Neural cell (in vitro differentiated cells): ENCODE measurements at regions not wholly inside any gene's neighbourhood (a gene's known extent, or its start where the extent isn't known, plus 50 kb on each side); places are given as distances from the start of the nearest gene placed in this dataset.

Source experiments
- H2AFZ ChIP-seq: fragments of 200-600, 300-800 bp; sonication (generic), shearing (Covaris generic); 2 replicates; pipeline ENCODE4 v1.6.0; 2014; ENCODE audit warnings: low read depth, mild to moderate bottlenecking, antibody characterized with exemption, low read length, moderate library complexity
- H3F3A ChIP-seq: fragments of 200-600 bp; shearing (Covaris generic); 2 replicates; pipeline ENCODE4 v1.6.1; 2016; ENCODE audit warnings: mild to moderate bottlenecking, moderate library complexity, mixed read lengths, antibody characterized with exemption, low read length; ENCODE audit not compliant: insufficient read depth, poor library complexity, severe bottlenecking
- H3K27ac ChIP-seq: fragments of 200-600, 300-800 bp; sonication (generic), shearing (Covaris generic); 2 replicates; pipeline ENCODE4 v1.5.1; 2014; ENCODE audit warnings: mild to moderate bottlenecking, low read length, moderate library complexity
- H3K27me3 ChIP-seq: fragments of 300-800, 200-600 bp; sonication (generic), shearing (Covaris generic); 2 replicates; pipeline ENCODE4 v1.6.0; 2014; ENCODE audit warnings: mild to moderate bottlenecking, low read depth, low read length, moderate library complexity; ENCODE audit not compliant: insufficient read depth
- H3K36me3 ChIP-seq: fragments of 300-800, 200-600 bp; sonication (generic), shearing (Covaris generic); 2 replicates; pipeline ENCODE4 v1.5.1; 2014; ENCODE audit warnings: mild to moderate bottlenecking, antibody characterized with exemption, low read length, moderate library complexity; ENCODE audit not compliant: insufficient read depth
- H3K4me2 ChIP-seq: fragments of 300-800, 200-600 bp; sonication (generic), shearing (Covaris generic); 2 replicates; pipeline ENCODE4 v1.6.0; 2014; ENCODE audit warnings: mild to moderate bottlenecking, low read length
- H3K4me3 ChIP-seq: fragments of 300-800, 200-600 bp; sonication (generic), shearing (Covaris generic); 2 replicates; pipeline ENCODE4 v1.5.1; 2014; ENCODE audit warnings: mild to moderate bottlenecking, low read length, moderate library complexity
- H3K79me2 ChIP-seq: fragments of 200-600 bp; shearing (Covaris generic); replicated peaks from 2 replicates; pipeline ENCODE4 v1.6.0; 2014; ENCODE audit warnings: mild to moderate bottlenecking, low read length, moderate library complexity; ENCODE audit not compliant: insufficient read depth
- H3K9ac ChIP-seq: fragments of 300-800, 200-600 bp; sonication (generic), shearing (Covaris generic); 2 replicates; pipeline ENCODE4 v1.6.1; 2016; ENCODE audit warnings: mild to moderate bottlenecking, low read length, mixed read lengths
- H3K9me2 ChIP-seq: fragments of 200-600 bp; shearing (Covaris generic); 2 replicates; pipeline ENCODE4 v1.6.1; 2016; ENCODE audit warnings: mild to moderate bottlenecking, low read length, mixed read lengths; ENCODE audit not compliant: insufficient read depth
- H3K9me3 ChIP-seq: fragments of 200-600, 300-800 bp; sonication (generic), shearing (Covaris generic); 2 replicates; pipeline ENCODE4 v1.6.1; 2016; ENCODE audit warnings: mild to moderate bottlenecking, mixed run types, low read length, moderate library complexity, mixed read lengths
- H4K20me1 ChIP-seq: fragments of 200-600 bp; shearing (Covaris generic); 2 replicates; pipeline ENCODE4 v1.6.1; 2016; ENCODE audit warnings: mild to moderate bottlenecking, mixed run types; ENCODE audit not compliant: insufficient read depth
- CTCF ChIP-seq: fragments of 450-650 bp; IDR thresholded peaks from 2 replicates; pipeline ENCODE4 v1.5.1; 2014; ENCODE audit warnings: antibody characterized with exemption, mild to moderate bottlenecking, moderate library complexity; ENCODE audit not compliant: poor library complexity, severe bottlenecking
- EP300 ChIP-seq: fragments of 450-650 bp; conservative IDR thresholded peaks from 2 replicates; pipeline ENCODE4 v1.6.1; 2014; ENCODE audit warnings: antibody characterized with exemption, mild to moderate bottlenecking, moderate library complexity; ENCODE audit not compliant: poor library complexity, severe bottlenecking
- EZH2 ChIP-seq: fragments of 200-600, 300-800 bp; shearing (Covaris generic), sonication (generic); IDR thresholded peaks from 2 replicates; pipeline ENCODE4 v1.6.1; 2014; ENCODE audit warnings: antibody characterized with exemption, low read length, borderline replicate concordance, mild to moderate bottlenecking; ENCODE audit not compliant: insufficient read depth, poor library complexity, severe bottlenecking
- MXI1 ChIP-seq: fragments of 450-650 bp; conservative IDR thresholded peaks from 2 replicates; pipeline ENCODE4 v1.6.1; 2014; ENCODE audit warnings: antibody characterized with exemption, mild to moderate bottlenecking; ENCODE audit not compliant: poor library complexity, severe bottlenecking
- POLR2AphosphoS5 ChIP-seq: IDR thresholded peaks from 2 replicates; pipeline ENCODE4 v1.6.1; 2012
- RAD21 ChIP-seq: fragments of 450-650 bp; conservative IDR thresholded peaks from 2 replicates; pipeline ENCODE4 v1.6.1; 2014; ENCODE audit warnings: antibody characterized with exemption, mild to moderate bottlenecking, moderate library complexity
- SMC3 ChIP-seq: fragments of 450-650 bp; conservative IDR thresholded peaks from 2 replicates; pipeline ENCODE4 v1.6.1; 2014; ENCODE audit warnings: antibody characterized with exemption, mild to moderate bottlenecking, moderate library complexity; ENCODE audit not compliant: poor library complexity
- TAF1 ChIP-seq: IDR thresholded peaks from 2 replicates; pipeline ENCODE4 v1.6.1; 2012; ENCODE audit warnings: low read depth
- TF ChIP-seq, protein P1 (sequence below): IDR thresholded peaks from 2 replicates; pipeline ENCODE4 v1.6.1; 2012; ENCODE audit warnings: borderline replicate concordance

- Histone ChIP-seq H3K4me2 (no peak overlapping the region), H3K27me3 (no peaks in the 10 kb centered on the region), H3K9ac (no peak overlapping the region), H3K9me2 (no peaks in the 10 kb centered on the region), H3K4me3 (no peak overlapping the region), H3K79me2 (no peaks in the 10 kb centered on the region), H4K20me1 (no peaks in the 10 kb centered on the region), H3K36me3 (no peaks in the 10 kb centered on the region), H2AFZ (no peak overlapping the region), H3K27ac (no peak overlapping the region), H3F3A (no peaks in the 10 kb centered on the region), H3K9me3 (no peaks in the 10 kb centered on the region)
- no peak for TF ChIP-seq EP300
- no peak for TF ChIP-seq MXI1
- TF ChIP-seq POLR2AphosphoS5, result no peak
- TF ChIP-seq RAD21, result no peak
- TF ChIP-seq TAF1, result no peak
- TF ChIP-seq SMC3, result no peak
- no peak for TF ChIP-seq CTCF
- TF ChIP-seq, protein P1, sequence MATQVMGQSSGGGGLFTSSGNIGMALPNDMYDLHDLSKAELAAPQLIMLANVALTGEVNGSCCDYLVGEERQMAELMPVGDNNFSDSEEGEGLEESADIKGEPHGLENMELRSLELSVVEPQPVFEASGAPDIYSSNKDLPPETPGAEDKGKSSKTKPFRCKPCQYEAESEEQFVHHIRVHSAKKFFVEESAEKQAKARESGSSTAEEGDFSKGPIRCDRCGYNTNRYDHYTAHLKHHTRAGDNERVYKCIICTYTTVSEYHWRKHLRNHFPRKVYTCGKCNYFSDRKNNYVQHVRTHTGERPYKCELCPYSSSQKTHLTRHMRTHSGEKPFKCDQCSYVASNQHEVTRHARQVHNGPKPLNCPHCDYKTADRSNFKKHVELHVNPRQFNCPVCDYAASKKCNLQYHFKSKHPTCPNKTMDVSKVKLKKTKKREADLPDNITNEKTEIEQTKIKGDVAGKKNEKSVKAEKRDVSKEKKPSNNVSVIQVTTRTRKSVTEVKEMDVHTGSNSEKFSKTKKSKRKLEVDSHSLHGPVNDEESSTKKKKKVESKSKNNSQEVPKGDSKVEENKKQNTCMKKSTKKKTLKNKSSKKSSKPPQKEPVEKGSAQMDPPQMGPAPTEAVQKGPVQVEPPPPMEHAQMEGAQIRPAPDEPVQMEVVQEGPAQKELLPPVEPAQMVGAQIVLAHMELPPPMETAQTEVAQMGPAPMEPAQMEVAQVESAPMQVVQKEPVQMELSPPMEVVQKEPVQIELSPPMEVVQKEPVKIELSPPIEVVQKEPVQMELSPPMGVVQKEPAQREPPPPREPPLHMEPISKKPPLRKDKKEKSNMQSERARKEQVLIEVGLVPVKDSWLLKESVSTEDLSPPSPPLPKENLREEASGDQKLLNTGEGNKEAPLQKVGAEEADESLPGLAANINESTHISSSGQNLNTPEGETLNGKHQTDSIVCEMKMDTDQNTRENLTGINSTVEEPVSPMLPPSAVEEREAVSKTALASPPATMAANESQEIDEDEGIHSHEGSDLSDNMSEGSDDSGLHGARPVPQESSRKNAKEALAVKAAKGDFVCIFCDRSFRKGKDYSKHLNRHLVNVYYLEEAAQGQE, result no peak
- TF ChIP-seq EZH2, result no peak
These were observed 286.0 kb upstream of the TMEM229A start for GRCh38 chr7:124318721-124319450.

- H3K9ac ChIP-seq, result no peak overlapping the region
- no peak overlapping the region for H3K27ac ChIP-seq
- no peaks in the 10 kb centered on the region for H4K20me1 ChIP-seq
- no peaks in the 10 kb centered on the region for H3K9me2 ChIP-seq
- H3K4me3 ChIP-seq, result no peak overlapping the region
- H3K36me3 ChIP-seq, result no peaks in the 10 kb centered on the region
- TF ChIP-seq SMC3 (no peak), EP300 (no peak), TAF1 (no peak), EZH2 (no peak), POLR2AphosphoS5 (no peak), CTCF (no peak), MXI1 (no peak), RAD21 (no peak)
- TF ChIP-seq, protein P1, result no peak
- no peak overlapping the region for H2AFZ ChIP-seq
- no peaks in the 10 kb centered on the region for H3K9me3 ChIP-seq
- no peak overlapping the region for H3K4me2 ChIP-seq
- H3K79me2 ChIP-seq, result no peaks in the 10 kb centered on the region
- no peaks in the 10 kb centered on the region for H3K27me3 ChIP-seq
- no peaks in the 10 kb centered on the region for H3F3A ChIP-seq
These were observed 278.1 kb upstream of the TMEM229A start for GRCh38 chr7:124310934-124311390.
